Mesothelial cell of epicardium (in vitro differentiated cells): ENCODE measurements at regions not wholly inside any gene's neighbourhood (a gene's known extent, or its start where the extent isn't known, plus 50 kb on each side); places are given as distances from the start of the nearest gene placed in this dataset.
A peak's percentile ranks its signal among the peaks of the same experiment; 100 is the strongest.

Experiments
- DNase-seq, 2 experiments: peaks; one replicate each; pipeline ENCODE4 v3.0.0; 2021; ENCODE audit warnings: low spot score in 2 of 2; ENCODE audit not compliant: unreplicated experiment in 2 of 2
- H3K27ac Mint-ChIP-seq: 2 replicates; pipeline ENCODE4 v1.8.0; 2021; ENCODE audit warnings: mixed read lengths
- H3K27me3 Mint-ChIP-seq: 2 replicates; pipeline ENCODE4 v1.8.0; 2021; ENCODE audit warnings: low read depth, mixed read lengths
- H3K36me3 Mint-ChIP-seq: 2 replicates; pipeline ENCODE4 v1.8.0; 2021; ENCODE audit warnings: mixed read lengths
- H3K4me1 Mint-ChIP-seq: 2 replicates; pipeline ENCODE4 v1.8.0; 2021; ENCODE audit warnings: mixed read lengths
- H3K4me3 Mint-ChIP-seq: 2 replicates; pipeline ENCODE4 v1.8.0; 2021; ENCODE audit warnings: mild to moderate bottlenecking, moderate library complexity, mixed read lengths
- H3K9me3 Mint-ChIP-seq: 2 replicates; pipeline ENCODE4 v1.8.0; 2021; ENCODE audit warnings: mixed read lengths
- TF ChIP-seq, protein P1 (sequence below): fragments of 200-600 bp; sonication (generic); IDR thresholded peaks from one replicate; pipeline ENCODE4 v1.5.0; 2021; ENCODE audit warnings: antibody characterized with exemption; ENCODE audit not compliant: unreplicated experiment

DNA sequence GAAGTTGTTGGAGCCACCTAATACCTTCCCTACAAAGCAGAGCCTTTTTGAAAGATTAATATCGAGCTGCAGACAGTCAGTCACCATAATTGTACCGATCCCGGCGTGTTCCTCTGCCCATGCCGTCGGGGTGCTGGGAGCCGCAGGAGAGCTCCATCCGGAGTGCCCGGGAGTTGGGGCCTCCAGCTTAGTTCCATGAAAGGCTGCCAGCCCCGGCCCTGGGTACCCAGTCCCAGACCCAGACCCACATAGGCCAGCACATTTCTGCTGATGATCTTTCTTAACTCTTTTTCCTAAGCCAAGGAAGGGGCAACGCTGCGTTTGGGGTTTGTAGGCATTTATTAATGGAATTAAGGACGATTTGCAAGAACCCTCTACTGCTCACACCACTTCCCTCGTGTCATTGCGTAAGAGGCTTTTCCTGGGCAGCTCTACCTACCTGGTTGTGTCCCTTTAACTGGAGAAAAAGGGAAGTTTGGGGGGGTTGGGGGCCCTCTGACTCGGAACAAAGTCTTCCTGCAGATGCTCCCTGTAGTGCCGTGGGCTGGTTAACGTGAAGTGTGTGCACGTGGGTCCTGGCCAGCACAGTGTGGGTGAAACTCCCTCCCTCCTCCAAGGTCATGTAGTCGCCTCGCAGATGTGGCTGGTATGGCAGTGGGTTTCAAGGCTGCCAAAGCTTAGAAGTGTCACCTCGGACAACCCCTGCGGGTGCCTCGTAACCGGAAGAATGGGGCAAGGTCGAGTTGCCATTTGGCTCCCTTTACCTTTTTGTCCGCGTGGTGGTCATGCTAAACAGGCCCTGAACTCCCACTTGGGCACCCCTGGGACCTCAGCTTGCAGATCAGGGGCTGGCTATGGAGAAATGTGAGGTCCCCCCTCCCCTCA lies 54.3 kb upstream of the APCDD1L start:
- Mint-ChIP-seq H3K36me3 (no peaks in the 10 kb centered on the region), H3K4me1 (peaks cover 55% of the 10 kb centered on the region), H3K4me3 (no peak overlapping the region), H3K9me3 (peaks cover under 1% of the 10 kb centered on the region), H3K27me3 (peaks cover 3% of the 10 kb centered on the region), H3K27ac (peak overlapping the region; percentile 98)
- TF ChIP-seq, protein P1, sequence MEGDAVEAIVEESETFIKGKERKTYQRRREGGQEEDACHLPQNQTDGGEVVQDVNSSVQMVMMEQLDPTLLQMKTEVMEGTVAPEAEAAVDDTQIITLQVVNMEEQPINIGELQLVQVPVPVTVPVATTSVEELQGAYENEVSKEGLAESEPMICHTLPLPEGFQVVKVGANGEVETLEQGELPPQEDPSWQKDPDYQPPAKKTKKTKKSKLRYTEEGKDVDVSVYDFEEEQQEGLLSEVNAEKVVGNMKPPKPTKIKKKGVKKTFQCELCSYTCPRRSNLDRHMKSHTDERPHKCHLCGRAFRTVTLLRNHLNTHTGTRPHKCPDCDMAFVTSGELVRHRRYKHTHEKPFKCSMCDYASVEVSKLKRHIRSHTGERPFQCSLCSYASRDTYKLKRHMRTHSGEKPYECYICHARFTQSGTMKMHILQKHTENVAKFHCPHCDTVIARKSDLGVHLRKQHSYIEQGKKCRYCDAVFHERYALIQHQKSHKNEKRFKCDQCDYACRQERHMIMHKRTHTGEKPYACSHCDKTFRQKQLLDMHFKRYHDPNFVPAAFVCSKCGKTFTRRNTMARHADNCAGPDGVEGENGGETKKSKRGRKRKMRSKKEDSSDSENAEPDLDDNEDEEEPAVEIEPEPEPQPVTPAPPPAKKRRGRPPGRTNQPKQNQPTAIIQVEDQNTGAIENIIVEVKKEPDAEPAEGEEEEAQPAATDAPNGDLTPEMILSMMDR: no peak
- no peak for DNase-seq

DNA sequence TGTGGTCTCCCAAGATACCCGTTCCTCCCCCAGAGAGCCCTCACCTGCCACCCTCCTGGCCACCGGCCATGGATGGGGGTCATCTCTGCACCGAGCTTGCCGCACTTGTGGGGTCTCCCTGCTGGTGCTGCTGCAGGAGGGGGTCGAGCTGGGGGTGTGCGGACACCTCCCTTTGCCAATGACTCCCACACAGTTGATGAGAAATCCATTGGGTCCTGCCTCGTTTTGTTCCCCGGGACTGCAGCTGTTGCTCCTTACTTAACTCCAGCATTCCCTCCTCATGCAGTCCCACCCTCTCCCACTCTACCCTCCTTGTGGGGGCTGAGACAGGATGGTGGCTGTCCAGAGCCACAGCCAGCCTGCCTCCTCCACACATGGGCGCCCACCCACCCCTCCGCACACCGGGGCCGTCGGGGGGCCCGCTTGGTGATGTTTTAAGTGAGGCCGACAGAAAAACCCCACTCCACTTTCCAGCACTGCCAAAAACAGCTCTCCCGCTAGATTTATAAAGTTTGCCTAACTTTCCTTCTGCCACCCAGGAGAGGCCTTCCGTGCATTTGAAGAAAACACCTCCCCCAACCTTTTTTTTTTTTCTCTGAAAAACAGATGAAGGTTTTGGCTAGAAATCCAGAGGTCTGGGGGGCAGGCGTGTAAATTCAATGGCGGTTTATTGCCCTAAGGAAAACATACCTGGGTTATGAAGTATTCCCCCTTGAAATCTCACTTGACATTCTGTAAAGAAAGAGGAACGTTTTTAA lies 53.5 kb upstream of the APCDD1L start:
- peaks cover 5% of the 10 kb centered on the region for H3K9me3 Mint-ChIP-seq
- H3K27me3 Mint-ChIP-seq: peaks cover 3% of the 10 kb centered on the region
- peaks cover 55% of the 10 kb centered on the region for H3K4me1 Mint-ChIP-seq
- H3K36me3 Mint-ChIP-seq: peaks cover 1% of the 10 kb centered on the region
- H3K4me3 Mint-ChIP-seq: no peak overlapping the region
- H3K27ac Mint-ChIP-seq: peak overlapping the region; percentile 98
- TF ChIP-seq, protein P1: no peak
- DNase-seq: no peak

DNA sequence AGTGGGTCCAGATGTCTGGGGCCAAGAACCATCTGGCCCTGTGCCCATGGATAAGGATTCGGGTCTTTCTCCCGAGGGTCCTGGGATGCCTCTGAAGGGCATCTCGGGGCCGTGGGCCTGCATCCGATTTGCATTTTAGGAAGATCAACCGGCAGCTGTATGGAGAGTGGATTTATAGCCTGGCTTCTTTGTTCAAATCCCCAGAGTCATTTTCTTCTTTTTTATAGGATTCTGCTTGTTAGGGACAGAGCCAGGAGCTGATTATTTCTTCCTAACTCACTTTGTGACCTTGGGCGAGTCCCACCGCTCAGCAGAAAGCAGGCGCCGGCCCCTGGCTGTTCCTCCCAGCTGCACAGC lies 52.9 kb upstream of the APCDD1L start:
- Mint-ChIP-seq H3K4me1 (peaks cover 55% of the 10 kb centered on the region), H3K27me3 (peaks cover 3% of the 10 kb centered on the region), H3K4me3 (no peak overlapping the region), H3K27ac (peak overlapping the region; percentile 98), H3K9me3 (peaks cover 11% of the 10 kb centered on the region), H3K36me3 (peaks cover 2% of the 10 kb centered on the region)
- TF ChIP-seq, protein P1: no peak
- no peak for DNase-seq

DNA sequence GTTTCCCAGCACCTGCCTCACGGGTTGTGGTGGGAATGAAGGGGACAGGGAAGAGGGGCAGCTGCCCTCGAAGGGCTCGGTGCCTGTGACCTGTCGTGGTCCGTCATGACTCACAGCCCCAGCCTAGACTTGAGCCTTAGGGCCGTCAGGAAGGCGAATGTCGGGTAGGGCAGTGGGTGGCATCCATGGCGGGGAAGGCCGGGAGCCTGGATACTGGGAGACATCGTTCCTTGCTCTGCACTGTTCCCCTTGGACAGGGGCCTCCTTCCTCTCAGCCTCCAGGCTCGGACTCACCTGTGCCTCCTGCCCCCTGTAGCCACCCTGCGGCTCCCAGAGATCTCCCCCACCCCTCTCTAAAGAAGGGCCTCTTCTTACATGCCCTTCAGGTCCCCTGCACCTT lies 52.2 kb upstream of the APCDD1L start:
- TF ChIP-seq, protein P1: no peak
- Mint-ChIP-seq H3K9me3 (peaks cover 14% of the 10 kb centered on the region), H3K36me3 (peaks cover 2% of the 10 kb centered on the region), H3K27ac (no peak overlapping the region), H3K4me1 (peaks cover 50% of the 10 kb centered on the region), H3K4me3 (no peak overlapping the region), H3K27me3 (peaks cover 3% of the 10 kb centered on the region)
- no peak for DNase-seq

DNA sequence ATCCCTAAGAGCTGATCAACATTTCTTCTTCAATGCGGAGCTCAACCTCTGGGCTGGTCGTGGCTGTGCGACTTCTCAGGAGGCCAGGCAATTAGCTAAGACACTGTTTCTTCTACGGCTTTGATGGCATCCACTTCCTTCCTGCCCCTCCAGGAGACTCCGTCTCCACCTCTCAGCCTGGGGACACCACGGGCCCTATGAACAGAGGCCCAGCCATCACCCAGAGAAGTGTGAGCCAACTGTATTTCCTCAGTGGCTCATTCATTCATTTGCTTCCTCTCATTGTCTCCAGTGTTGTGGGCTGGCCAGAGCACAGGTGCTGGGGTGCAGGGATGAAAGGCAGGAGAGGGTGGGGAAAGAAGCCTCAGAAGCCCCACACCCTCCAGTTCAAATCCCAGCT lies 51.8 kb upstream of the APCDD1L start:
- no peak overlapping the region for H3K27ac Mint-ChIP-seq
- H3K36me3 Mint-ChIP-seq: peaks cover 2% of the 10 kb centered on the region
- H3K27me3 Mint-ChIP-seq: peaks cover 3% of the 10 kb centered on the region
- no peak overlapping the region for H3K4me3 Mint-ChIP-seq
- TF ChIP-seq, protein P1: no peak
- no peak for DNase-seq
- H3K4me1 Mint-ChIP-seq: peaks cover 46% of the 10 kb centered on the region
- peaks cover 17% of the 10 kb centered on the region for H3K9me3 Mint-ChIP-seq
